DMS79 (cell line): ENCODE measurements at regions not wholly inside any gene's neighbourhood (a gene's known extent, or its start where the extent isn't known, plus 50 kb on each side); places are given as distances from the start of the nearest gene placed in this dataset.

ENCODE experiments used
- DNase-seq: peaks from one replicate; lab custom pipeline; 2025; lab: John Stamatoyannopoulos, UW

DNA sequence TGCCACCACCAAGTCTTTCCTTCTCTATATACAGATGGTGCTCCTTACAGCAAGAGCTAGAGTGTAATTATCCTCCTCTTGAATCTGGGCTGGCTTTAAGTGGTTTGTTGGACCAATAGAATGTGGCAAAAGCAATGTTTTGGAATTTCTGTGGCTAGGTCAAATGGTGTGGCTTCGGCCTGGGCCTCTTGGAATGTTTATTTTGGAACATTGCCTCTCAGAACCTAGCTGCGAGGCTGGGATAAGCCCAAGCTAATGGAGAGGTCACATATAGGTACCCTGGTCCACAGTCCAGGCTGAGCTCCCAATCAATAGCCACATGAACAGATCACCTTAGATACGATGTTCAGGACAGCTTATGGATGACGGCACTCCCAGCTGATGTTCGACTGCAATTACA, 556.7 kb downstream of the TYW1 start:
- peak; percentile 5 for DNase-seq

DNA sequence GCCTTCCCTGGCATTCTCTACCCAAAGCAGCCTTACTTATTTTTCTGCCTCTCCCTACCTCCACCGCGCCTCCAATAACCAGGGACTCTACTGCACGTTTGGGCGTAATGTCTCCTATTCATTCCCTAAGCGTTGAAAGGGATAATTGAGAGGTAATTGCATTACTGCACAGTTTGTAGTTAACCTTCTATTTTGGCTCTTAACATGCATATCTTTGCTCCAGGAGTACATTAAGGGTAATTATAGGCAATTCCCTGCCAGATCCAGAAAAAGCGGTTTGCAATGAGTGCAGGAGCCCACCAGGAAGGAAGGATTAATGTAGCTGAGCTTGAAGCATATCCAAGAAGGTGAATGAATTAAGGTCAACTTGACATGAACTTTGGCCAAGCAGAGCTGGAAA, 558.4 kb downstream of the TYW1 start:
- DNase-seq, result no peak

DNA sequence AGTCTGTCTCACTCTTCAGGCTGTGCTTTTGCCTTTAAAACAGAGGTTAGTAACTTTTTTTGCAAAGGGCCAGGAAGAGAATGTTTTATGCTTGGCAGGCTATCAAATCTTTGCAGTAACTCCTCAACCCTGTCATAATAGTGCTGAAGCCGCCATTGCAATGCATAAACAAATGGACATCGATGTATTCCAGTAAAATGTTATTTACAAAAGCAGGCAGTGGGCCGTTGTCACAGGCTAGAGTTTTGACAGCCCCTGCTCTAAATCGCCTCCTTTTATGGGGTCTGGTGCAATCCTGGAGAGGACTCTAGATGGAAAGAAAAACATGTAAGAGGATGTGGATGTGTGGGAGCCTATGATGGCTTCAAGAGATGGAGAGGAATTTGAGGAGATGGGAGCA, 568.3 kb downstream of the TYW1 start:
- DNase-seq, result no peak

DNA sequence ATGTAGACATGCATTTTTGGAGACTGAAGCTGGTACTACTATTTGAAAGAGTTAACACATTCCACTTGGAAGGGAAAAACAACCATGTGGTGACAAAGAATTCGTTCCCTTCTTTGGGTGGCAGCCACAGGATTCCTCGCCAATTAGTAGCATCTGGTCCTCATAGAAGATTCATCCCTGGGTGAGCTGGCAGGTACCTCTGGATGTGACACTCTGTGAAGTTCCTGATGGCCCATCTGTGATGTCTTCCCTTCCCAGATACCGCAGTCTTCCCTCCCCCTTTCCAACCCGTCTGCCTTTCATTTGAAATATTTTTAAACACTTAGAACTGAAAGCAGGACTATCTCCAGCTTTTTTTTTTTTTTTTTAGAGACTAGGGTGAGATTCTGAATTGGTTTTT, 569.5 kb downstream of the TYW1 start:
- DNase-seq, result no peak

DNA sequence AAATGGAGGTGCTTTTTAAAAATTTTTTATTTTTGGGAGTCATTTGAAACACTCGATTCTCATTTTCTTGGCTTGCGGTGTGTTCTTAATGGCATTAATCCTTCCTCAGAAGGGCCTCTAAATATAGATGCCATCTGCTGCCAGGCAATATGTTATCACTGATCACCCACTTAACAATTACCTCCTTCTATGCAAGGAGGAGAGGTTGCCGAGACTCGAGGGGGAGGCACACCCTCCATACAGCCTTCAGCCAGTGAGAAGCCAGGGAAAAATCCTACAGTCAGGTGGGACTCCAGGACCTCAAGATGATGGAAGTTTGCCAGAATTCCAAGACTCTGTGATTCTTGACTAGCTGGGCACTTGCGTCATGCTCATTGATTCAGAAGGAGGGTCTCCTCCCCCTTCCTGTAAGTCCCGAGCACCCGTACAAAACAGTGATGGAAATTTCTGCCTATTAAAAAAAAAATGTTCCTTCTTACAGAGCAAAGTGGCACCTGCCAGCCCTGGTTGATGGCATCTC, 574.5 kb downstream of the TYW1 start:
- DNase-seq, result peak; percentile 66

DNA sequence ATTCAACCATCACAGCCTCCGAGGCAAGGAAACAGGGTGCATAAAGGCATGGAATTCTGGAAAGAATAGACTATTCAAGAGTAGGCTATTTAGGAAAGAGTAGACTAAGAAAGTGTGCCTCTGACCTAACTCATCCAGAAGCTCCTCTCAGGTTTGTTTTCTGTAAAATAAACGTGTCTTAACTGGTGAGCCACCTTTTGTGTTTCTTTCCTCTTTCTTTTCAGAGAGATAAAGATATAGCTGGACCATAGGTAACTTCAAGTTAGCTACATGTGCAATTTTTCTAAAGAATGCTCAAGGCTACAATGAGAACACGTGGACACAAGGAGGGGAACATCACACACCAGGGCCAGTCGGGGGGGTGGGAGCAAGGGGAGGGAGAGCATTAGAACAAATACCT, 577.0 kb downstream of the TYW1 start:
- DNase-seq, result no peak

- no peak for DNase-seq
Measured at GRCh38 chr7:67588631-67589030, 592.0 kb downstream of the TYW1 start.

- no peak for DNase-seq
Measured at GRCh38 chr7:67589183-67589582, 592.5 kb downstream of the TYW1 start.

DNA sequence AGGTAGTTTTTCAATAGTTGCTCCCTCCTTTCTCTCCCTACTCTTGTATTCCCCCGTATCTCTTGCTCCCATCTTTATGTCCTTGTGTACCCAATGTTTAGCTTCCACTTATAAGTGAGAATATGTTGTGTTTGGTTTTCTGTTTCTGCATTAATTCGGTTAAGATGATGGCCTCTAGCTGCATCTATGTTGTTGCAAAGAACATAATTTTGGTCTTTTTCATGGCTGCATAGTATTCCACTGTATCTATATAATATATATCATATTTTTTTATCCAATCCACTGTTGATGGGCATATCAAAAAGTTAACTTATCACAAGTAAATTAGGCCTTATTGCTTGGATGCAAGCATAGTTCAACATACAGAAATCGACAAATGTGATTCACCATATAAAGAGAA, 594.0 kb downstream of the TYW1 start:
- DNase-seq, result no peak

DNA sequence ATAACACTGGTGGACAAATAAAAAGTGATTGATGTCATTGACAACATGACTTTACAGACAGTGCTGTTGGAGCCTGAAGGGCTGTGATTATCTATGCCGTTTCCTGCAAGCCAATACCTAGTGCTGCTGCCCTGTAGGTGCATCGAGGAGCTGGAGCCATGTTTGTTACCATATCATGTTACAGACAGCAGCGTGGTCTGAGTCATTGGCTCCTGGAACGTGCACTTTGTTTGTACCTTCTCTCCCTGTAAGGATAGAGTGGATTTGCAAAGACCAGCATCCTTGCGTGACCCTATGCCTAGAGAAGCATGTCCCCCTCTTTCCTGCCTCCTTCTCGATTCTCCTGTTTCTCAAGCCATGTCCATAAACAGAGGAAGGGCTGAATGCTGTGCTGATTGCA, 597.2 kb downstream of the TYW1 start:
- DNase-seq, result peak; percentile 35

- no peak for DNase-seq
Measured at GRCh38 chr7:67595431-67596180, 599.0 kb downstream of the TYW1 start.

DNA sequence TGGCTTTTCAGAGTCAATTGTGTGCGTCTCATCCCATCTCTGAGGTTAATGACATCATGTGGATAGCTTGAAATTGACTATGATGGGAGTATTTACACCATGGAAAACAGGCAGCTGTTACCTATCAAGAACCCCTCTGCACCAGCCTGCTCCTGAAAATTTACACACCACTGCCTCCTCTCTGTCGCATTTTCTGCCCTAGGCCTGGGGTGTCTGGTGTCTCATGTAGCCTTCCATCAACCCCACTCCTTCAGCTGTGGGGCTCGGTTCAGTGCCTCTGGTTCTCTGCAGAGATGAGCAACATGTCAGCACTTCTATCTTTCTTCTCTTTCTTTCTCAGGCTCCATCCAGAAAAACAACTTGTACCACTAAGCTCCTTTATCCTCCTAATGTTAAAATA, 600.5 kb downstream of the TYW1 start:
- DNase-seq, result no peak

- no peak for DNase-seq
Measured at GRCh38 chr7:67598469-67598868, 601.8 kb downstream of the TYW1 start.

GRCh38 chr7:67599331-67600062, 602.9 kb downstream of the TYW1 start:
- no peak for DNase-seq

- DNase-seq, result no peak
Measured at GRCh38 chr7:67602246-67602887, 605.7 kb downstream of the TYW1 start.

DNA sequence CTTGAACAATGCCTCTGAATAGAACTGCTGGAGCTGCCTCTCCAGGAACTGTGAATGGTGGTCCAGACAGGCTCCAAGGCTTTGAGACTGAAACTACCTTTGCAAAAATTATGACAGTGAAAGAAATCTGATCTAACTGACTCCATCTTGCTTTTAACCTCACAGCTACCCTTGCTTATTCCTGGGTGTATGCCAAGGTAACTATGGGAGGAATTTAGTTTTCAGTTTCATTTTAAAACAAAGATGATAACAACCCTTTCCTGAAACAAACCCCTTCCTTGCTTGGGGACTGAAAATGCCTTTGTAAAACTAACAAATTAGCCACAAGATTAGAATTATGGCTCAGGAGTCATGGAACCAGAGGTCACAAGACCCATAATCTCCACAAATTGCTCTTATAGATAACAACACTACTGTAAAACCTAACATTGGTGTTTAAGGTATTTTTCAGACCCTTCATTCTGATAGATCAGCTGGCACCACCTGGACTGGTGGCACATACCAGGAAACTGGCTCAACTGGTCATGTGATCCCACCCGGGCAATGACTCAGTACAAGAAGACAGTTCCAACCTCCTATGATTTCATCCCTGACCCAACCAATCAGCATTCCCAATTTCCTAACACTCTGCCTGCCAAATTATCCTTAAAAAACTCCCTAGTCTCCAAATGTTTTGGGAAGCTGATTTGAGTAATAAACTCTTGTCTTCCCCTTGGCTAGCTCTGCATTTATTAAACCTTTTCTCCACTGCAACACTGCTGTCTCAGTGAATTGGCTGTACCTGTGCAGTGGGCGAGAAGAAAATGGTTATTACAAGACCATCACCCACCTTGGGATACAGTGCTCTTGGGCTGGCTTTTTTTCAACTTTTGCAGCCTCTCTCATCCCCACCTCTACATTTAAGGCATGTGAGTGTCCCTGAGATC, 608.1 kb downstream of the TYW1 start:
- no peak for DNase-seq

- DNase-seq, result no peak
Measured at GRCh38 chr7:67608806-67609205, 612.2 kb downstream of the TYW1 start.

GRCh38 chr7:67610897-67611296, 614.3 kb downstream of the TYW1 start:
- DNase-seq, result no peak

GRCh38 chr7:67614843-67615242, 618.2 kb downstream of the TYW1 start:
- DNase-seq, result no peak

DNA sequence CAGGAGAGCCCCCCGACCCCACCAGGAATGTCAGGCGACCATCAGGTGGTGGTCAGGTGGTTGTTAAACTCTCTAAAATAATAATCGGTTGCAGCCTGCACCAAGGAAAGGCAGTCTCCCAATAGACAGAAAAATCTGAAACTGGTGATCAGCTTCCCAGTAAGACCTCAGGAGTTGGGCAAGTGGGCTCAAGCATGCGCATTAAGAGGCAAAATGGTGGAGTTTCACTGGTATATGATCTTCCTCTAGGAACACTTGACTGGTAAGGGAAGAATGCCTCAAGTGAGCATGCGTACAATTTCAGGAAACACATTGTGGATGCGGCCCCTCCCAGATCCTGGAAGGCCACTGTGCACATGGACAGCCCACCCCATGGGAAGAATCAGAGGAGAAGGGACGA, 619.9 kb downstream of the TYW1 start:
- no peak for DNase-seq

DNA sequence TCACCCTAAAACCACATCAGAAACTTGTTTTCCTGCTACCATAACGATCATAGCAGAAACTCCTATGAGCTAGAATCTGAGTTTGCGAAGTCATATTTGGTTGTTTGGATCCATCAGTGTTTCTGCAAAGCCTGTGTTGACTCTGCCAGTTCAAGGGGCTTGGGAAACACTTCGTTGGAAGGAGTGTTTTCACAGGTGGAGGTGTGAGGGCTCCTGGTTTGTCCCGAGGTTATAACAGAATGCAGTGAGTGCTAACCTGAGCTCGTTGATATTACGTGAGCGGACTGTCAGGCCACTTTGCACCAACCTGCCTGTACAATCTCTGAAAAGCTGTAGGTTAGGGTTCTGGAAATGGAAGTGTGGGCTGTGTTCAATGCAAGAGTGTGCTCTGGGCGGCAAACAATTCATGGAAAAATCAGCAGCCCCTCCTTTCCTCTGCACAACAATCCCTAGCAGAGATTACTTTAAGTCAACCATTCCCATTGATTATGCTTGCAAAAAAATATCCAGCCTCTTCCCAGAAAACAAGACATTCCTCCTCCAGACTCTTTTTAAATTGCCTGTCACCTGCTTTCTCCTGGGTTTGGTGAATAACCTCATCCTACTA, 622.0 kb downstream of the TYW1 start:
- no peak for DNase-seq
